ENCODE measurements at regions not wholly inside any gene's neighbourhood (a gene's known extent, or its start where the extent isn't known, plus 50 kb on each side); places are given as distances from the start of the nearest gene placed in this dataset.

DNA sequence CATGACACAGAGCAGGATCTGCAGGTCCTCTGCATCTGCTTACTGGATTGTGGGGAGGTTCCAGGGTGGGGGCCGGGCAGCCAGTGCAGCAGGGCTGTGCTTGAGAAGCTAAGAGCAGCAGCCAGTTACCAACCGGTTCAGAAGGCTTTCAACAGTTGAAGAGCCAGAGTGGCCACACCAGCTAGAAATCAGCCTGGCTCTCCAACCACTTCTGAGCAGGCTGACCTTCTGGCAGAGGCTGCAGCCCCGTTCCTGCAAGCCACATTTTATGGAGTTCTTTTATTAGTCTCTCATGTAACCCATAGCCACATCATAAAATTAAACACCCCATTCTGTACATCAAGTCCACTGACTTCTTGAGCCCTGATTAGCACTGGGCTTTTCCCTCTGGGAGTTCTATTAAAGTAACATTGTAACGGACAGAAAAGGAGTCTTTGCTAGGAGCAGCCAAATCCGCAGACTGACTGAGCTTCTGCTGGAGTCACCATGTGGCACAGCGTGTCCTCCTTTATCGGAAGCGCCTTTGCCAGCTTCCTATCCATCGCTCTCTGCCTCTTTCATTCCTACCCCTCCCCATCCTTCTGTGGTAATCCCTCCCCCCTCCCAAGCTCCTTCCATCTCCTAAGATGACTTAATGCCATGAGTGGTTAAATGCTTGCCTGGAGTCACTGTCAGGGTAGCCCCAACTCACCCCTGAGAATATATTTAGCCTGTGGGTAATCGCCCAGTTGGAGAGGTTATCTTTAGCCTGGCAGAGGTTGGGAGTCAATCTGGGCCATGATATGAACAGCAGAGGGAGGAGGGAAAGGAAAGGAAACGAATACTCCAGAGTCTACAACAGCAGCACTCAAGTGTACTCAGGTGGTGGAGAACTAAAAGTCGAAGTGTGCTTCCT is 138.5 kb upstream of the HES1 start:
- no peak overlapping the region for H3K18ac ChIP-seq (ENCODE audit: insufficient read length, low read depth, low read length)
- no peak overlapping the region for H3T11ph ChIP-seq (ENCODE audit: low read length)
- TF ChIP-seq, protein P1, sequence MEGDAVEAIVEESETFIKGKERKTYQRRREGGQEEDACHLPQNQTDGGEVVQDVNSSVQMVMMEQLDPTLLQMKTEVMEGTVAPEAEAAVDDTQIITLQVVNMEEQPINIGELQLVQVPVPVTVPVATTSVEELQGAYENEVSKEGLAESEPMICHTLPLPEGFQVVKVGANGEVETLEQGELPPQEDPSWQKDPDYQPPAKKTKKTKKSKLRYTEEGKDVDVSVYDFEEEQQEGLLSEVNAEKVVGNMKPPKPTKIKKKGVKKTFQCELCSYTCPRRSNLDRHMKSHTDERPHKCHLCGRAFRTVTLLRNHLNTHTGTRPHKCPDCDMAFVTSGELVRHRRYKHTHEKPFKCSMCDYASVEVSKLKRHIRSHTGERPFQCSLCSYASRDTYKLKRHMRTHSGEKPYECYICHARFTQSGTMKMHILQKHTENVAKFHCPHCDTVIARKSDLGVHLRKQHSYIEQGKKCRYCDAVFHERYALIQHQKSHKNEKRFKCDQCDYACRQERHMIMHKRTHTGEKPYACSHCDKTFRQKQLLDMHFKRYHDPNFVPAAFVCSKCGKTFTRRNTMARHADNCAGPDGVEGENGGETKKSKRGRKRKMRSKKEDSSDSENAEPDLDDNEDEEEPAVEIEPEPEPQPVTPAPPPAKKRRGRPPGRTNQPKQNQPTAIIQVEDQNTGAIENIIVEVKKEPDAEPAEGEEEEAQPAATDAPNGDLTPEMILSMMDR (conservative IDR thresholded peaks at IDR 0.05) = no peak
- H3K14ac ChIP-seq (ENCODE audit: insufficient read depth, low read length) = no peak overlapping the region
- H3K23ac ChIP-seq (ENCODE audit: insufficient read length, low read depth, low read length) = no peak overlapping the region
- no peak overlapping the region for H3K4me2 ChIP-seq (ENCODE audit: insufficient read depth, insufficient read length, low read length)
- no peak for DNase-seq
- H3K27me3 ChIP-seq (ENCODE audit: insufficient read depth, low read length) = no peaks in the 10 kb centered on the region
- H3K23me2 ChIP-seq (ENCODE audit: insufficient read length, low read depth, low read length, poor library complexity, severe bottlenecking) = no peaks in the 10 kb centered on the region
- H3K9ac ChIP-seq (ENCODE audit: extremely low read depth, insufficient read length, low read length) = no peak overlapping the region
- peaks cover 6% of the 10 kb centered on the region; the same call in 1 of the 2 replicates for H3K4me1 ChIP-seq (ENCODE audit: insufficient read depth, low read length)
- no peak overlapping the region for H3K27ac Mint-ChIP-seq
- no peak overlapping the region for H2BK5ac ChIP-seq (ENCODE audit: insufficient read length, low read length)
- WGBS (ENCODE audit: extremely low coverage, insufficient read length, low lambda C conversion rate) = no CpG with 5 or more reads among the region's 12 CpGs
- H3K9me3 Mint-ChIP-seq = no peaks in the 10 kb centered on the region
- no peaks in the 10 kb centered on the region for H3K79me1 ChIP-seq (ENCODE audit: insufficient read depth, low read depth, low read length, poor library complexity, severe bottlenecking)
- H4K8ac ChIP-seq (replicated peaks; ENCODE audit: insufficient read length, low read depth, low read length) = no peak overlapping the region
- no peaks in the 10 kb centered on the region for H4K20me1 ChIP-seq (ENCODE audit: control insufficient read depth, insufficient read depth, insufficient read length)
- no peak overlapping the region for H2BK20ac ChIP-seq (ENCODE audit: low read depth, low read length, poor library complexity, severe bottlenecking)
- H3K4me3 Mint-ChIP-seq = no peak overlapping the region
- H2BK120ac ChIP-seq (ENCODE audit: low read depth, low read length, poor library complexity, severe bottlenecking) = no peak overlapping the region
- no peaks in the 10 kb centered on the region for H3K79me2 ChIP-seq (ENCODE audit: insufficient read depth, low read length)
- no peak overlapping the region for H4K91ac ChIP-seq (ENCODE audit: insufficient read length, low read depth, low read length)
- no peak overlapping the region for H3K4ac ChIP-seq (ENCODE audit: low read depth, low read length)
- no peak overlapping the region for H4K5ac ChIP-seq (ENCODE audit: insufficient read length, low read depth, low read length)
- no peak overlapping the region for H2BK15ac ChIP-seq (ENCODE audit: low read depth, low read length)
- H3K9me3 ChIP-seq (ENCODE audit: control insufficient read depth, low read depth, low read length) = no peaks in the 10 kb centered on the region
- no peaks in the 10 kb centered on the region for H3K36me3 Mint-ChIP-seq (ENCODE audit: insufficient read depth in 1 of 3, low read depth in 3 of 3)
- no peak overlapping the region for H2BK12ac ChIP-seq (ENCODE audit: insufficient read length, low read depth, low read length)
- peaks cover 44% of the 10 kb centered on the region for H3K27me3 Mint-ChIP-seq (ENCODE audit: low read depth)
- peaks cover 66 to 71% of the 10 kb centered on the region in 2 experiments for H3K4me1 Mint-ChIP-seq
- H3K27ac ChIP-seq (ENCODE audit: insufficient read length, low read depth, low read length) = no peak overlapping the region
- no peak overlapping the region for H2AK5ac ChIP-seq (ENCODE audit: insufficient read length, low read length)
- no peak overlapping the region for H3K56ac ChIP-seq (ENCODE audit: insufficient read length, low read depth, low read length)
- H2AFZ ChIP-seq (ENCODE audit: low read length) = no peak overlapping the region

Measured in H9 (cell line).